GM18498 (cell line): ENCODE measurements at regions not wholly inside any gene's neighbourhood (a gene's known extent, or its start where the extent isn't known, plus 50 kb on each side); places are given as distances from the start of the nearest gene placed in this dataset.

Experiments
- ATAC-seq: cut with Tn5 transposase; IDR thresholded peaks from one replicate; pipeline ENCODE4 v1.9.1; 2021; ENCODE audit warnings: mild to moderate bottlenecking, moderate library complexity; ENCODE audit not compliant: unreplicated experiment

DNA sequence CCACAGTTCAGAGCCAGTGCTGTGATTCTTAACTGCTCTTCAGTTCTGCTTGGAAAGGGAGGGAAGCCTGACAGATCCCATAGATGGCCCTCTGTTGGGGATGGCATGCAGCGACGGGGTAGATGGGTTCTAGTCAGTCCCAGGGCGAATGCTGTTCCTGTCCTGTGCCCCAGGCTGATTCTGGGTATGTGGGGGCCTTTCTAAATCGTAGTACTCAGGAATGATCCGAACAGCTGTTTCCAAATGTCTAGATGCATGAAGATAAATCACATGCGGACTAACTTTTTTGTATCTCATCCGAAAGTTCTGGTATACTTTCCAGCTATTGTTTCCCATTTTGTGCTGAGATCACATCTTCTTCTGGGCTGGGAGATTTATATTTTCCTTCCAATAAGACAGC, 186.0 kb upstream of the MKI67 start:
- ATAC-seq, result no peak

DNA sequence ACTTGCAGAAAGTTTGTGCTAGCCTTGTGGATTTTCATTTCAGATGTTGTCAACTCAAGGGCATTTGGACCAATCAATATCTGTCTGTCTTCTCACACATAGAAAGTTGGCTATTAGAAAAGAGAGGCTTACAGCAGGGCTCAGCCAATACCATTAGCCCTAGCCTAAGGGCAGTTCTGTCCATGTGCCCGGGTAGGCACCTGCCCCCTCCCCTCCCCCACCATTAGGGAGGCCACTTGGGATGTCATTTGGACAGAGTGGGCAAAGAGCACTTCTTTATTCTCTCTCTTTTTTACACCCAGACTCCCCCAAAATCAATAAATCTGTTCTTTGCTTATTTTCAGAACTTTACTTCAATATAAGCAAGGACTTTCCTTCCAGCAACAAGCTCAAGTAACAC, 188.5 kb upstream of the MKI67 start:
- no peak for ATAC-seq

GRCh38 chr10:128316121-128316726, 190.0 kb upstream of the MKI67 start:
- ATAC-seq, result no peak

DNA sequence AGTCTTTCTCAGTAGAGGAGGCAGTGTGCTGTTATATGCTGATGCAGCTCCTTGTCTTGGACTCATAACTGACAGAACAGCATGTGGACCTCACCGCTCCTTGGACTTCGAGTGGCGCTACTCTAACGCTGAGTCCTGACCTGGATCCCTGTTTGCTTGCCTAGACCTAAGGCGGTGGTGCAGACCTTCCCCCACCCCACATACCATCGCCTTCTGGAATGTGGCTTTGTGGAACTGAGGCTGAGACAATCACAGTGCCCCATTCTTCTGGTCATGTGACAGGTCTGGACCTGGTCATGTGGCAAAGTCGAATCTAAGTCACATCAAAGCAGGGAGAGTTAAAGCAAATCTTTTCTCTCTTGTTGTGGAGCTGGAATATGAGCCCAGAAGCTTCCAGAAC, 190.7 kb upstream of the MKI67 start:
- no peak for ATAC-seq

GRCh38 chr10:128318366-128318765, 192.1 kb upstream of the MKI67 start:
- ATAC-seq, result no peak

GRCh38 chr10:128318913-128319312, 192.7 kb upstream of the MKI67 start:
- ATAC-seq, result no peak

DNA sequence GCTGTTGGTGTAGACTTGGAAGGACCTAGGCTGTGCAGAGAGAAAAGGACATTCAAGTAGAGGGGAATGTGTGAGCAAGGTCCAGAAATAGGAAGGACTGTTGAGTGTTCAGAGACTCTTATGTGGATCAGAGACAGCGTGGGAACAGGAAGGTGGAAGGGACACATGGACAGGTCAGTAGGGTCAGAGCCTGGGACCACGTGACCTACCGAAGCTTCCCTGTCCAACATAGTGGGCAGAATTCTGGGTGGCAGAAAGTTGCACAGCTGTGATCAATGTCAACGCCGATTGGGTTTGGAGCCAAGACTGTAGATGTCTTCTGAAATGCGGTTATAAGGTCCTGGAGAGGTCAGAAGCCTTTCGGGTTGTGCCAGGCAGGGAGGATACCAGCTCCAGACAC, 195.9 kb upstream of the MKI67 start:
- ATAC-seq, result no peak

DNA sequence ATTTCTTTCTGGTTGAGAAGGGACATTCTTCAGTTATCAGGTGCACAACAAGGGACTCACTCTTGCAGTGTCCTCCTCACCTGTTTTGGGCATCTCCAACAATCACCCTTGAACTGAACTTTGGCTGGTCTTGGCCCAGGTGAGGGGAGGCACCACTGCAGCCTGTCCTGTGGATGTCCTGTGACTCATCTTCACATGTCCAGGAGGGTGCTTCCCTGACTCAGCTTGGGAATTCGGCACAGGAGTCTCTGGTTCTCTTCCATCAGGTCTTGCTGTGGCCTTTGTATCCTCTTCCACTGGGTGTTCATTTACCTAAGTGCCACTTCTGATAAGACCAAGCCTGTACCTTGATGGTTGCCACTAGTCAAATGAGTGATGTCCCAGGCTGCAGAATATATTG, 196.7 kb upstream of the MKI67 start:
- ATAC-seq, result no peak

- ATAC-seq, result no peak
Observed at GRCh38 chr10:128324058-128324827, 198.0 kb upstream of the MKI67 start.

DNA sequence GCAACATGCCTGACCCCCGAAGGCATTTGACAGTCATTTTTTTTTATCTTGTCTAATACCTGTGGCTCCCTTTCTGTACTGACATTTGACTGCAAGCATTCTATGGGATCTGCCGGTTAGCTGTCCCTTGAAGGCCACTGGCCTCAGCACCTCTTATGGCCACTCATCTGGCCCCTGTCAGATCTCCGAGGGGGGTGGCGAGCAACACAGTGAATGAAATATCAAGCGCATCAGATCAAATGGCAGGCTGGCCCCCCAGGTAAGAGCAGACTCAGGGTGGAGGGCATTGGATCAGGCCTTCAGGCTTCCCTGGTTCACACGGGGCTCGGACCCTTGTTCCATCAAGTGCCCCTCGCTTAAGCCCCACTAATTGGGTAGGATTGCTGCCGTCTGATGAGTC, 199.6 kb upstream of the MKI67 start:
- ATAC-seq, result no peak

- ATAC-seq, result no peak
Observed at GRCh38 chr10:128326251-128326650, 200.0 kb upstream of the MKI67 start.

GRCh38 chr10:128326851-128327250, 200.6 kb upstream of the MKI67 start:
- ATAC-seq, result no peak

DNA sequence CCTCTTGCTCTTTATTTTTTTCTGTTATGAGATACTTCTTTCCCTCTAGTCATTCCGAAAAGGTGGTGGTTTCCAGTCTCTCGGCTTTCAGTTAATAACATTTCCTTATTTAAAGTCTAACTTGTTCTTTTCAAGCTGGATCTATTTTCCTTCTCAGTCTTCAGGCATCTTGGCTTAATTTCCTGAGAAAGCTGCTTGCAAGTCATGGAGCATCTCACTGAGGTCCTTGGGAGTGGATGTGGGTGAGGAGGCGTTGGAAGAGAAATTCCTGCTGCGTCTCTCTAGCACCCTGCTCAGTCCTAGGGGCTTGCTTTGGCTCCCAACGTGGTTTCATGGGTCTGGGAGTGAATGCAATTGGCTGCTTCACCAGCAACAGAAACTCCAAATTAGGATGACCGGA, 210.2 kb upstream of the MKI67 start:
- ATAC-seq, result no peak

DNA sequence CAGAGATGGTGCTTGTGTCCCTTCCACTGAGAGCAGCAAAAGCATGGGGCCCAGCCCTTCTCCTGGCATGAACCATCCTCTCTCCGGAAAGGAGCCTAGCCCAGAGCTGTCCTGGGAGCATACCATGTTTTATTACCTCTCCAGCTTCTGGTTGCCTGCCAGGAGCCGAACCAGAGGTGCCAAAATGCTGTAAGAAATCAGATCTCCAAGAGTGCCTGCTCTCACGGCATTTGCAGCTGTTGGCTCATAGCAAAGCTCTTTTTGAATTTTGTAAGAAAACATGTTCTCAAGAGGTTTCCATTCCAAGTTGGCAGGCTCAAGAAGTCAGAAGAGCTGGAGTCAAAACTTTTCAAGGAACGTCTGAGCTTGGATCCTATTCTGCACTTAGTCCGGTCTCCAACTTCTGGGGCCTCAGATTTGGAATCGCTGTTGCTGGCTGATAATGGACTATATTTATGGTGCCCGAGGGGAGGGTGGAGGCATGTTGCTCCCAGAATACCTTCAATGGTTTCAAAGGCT, 211.7 kb upstream of the MKI67 start:
- no peak for ATAC-seq

DNA sequence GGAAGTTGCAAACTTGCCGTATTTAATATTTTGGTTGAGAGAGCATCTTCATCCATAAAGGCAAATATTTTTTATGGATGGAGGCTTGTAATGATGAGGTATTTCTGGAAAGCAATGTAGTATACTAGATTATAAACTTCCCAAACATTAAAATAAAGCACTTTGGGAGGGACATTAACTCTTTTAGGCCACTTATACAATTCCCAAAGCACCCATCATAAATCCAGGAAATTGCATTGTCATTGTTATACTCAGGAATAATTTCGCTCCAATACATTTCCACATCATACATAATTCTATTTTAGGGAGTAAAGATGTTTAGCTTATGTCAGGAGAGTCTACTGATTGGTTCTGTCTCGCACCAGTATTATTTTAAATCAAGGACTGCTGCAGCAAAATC, 212.7 kb upstream of the MKI67 start:
- no peak for ATAC-seq

- no peak for ATAC-seq
Observed at GRCh38 chr10:128339753-128340152, 213.5 kb upstream of the MKI67 start.

GRCh38 chr10:128345353-128345752, 219.1 kb upstream of the MKI67 start:
- no peak for ATAC-seq

DNA sequence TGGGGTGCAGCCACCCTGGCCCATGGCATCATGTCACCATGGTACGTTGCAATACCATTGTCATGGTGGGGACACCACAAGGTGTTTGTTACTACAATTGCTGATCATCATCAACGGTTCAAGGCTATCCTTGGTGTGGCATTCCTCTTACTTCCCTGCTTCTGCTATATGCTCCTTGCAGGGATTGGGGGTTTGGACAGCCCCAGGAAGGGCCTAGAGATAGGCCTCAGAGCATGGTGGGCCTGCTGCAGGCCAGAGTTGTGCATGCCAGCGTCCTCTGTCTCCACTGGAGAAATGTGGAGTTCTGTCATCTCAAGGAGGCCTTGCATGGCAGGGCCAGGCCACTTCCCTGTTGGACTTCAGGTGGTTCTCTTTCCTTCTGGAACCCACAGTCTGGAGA, 234.6 kb upstream of the MKI67 start:
- no peak for ATAC-seq

GRCh38 chr10:128361487-128361886, 235.3 kb upstream of the MKI67 start:
- ATAC-seq, result no peak

- no peak for ATAC-seq
Observed at GRCh38 chr10:128362514-128362913, 236.3 kb upstream of the MKI67 start.

GRCh38 chr10:128364631-128365030, 238.4 kb upstream of the MKI67 start:
- ATAC-seq, result no peak

- ATAC-seq, result no peak
Observed at GRCh38 chr10:128365156-128365725, 239.0 kb upstream of the MKI67 start.
